Epithelial cell of esophagus (primary cell): ENCODE measurements at regions not wholly inside any gene's neighbourhood (a gene's known extent, or its start where the extent isn't known, plus 50 kb on each side); places are given as distances from the start of the nearest gene placed in this dataset.

Experiments used
- DNase-seq: peaks from one replicate; pipeline ENCODE4 v3.0.0; 2010; ENCODE audit warnings: low read depth
- H3K4me3 ChIP-seq: 2 replicates; pipeline ENCODE4 v1.5.1; 2011; ENCODE audit warnings: mild to moderate bottlenecking, low read length, control low read depth
- TF ChIP-seq, protein P1 (sequence below): IDR thresholded peaks from 2 replicates; pipeline ENCODE4 v1.5.1; 2011; ENCODE audit warnings: low read depth, mild to moderate bottlenecking, low read length, control low read depth, inconsistent platforms; ENCODE audit not compliant: insufficient read depth; ENCODE audit errors: missing control alignments

DNA sequence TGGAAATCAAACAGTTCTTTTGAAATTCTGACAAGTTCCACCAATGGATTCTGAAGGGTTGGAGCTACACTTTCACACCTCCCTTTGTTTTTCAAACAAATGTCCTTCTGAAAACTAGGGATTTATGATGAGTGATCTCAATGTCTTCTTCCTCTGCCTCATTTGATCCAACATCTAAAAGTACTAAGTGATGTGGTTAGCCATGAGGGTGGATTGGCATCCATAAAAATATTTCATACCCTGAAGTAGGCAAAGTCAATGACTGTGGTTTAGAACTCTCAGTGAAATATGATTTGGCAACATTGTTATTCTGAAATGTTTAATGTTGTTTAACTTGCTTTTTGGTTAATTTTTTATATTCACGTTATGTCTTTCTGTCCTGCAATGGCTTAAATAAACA is 136.9 kb downstream of the MBL2 start:
- no peak for DNase-seq
- H3K4me3 ChIP-seq = no peak overlapping the region
- TF ChIP-seq, protein P1, sequence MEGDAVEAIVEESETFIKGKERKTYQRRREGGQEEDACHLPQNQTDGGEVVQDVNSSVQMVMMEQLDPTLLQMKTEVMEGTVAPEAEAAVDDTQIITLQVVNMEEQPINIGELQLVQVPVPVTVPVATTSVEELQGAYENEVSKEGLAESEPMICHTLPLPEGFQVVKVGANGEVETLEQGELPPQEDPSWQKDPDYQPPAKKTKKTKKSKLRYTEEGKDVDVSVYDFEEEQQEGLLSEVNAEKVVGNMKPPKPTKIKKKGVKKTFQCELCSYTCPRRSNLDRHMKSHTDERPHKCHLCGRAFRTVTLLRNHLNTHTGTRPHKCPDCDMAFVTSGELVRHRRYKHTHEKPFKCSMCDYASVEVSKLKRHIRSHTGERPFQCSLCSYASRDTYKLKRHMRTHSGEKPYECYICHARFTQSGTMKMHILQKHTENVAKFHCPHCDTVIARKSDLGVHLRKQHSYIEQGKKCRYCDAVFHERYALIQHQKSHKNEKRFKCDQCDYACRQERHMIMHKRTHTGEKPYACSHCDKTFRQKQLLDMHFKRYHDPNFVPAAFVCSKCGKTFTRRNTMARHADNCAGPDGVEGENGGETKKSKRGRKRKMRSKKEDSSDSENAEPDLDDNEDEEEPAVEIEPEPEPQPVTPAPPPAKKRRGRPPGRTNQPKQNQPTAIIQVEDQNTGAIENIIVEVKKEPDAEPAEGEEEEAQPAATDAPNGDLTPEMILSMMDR = no peak

DNA sequence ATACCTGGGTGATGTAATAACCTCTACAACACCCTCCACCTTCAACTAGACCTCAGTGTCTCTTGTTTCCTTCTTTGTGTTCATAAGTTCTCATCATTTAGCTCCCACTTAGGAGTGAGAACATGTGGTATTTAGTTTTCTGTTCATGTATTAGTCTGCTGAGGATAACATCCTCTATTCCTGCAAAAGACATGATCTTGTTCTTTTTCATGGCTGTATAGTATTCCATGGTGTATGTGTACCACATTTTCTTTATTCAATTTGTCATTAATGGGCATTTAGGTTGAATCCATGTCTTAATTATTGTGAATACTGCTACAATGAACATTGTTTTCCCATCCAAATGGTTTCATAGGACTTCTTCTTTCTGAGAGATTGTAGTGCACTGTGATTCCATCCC is 135.7 kb downstream of the MBL2 start:
- no peak overlapping the region for H3K4me3 ChIP-seq
- DNase-seq = no peak
- TF ChIP-seq, protein P1 = no peak

DNA sequence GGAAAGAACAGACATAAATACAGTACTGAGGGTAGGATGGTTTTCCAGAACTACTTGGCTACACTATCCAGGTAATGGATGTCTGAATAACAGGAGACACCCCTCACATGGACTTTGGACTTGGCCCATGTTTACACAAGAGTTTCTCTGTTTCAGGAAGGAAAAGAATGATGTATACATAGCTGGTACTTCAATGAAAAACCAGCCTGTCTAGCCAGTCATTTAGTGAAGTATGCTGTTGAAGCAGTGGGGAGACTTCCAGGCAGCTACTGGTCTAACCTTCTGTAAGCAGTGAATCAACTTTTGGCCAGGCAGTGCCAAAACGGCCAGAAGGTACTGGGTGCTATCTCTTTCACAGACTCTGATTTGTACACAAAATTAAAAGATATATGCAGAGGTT is 135.0 kb downstream of the MBL2 start:
- no peak overlapping the region for H3K4me3 ChIP-seq
- TF ChIP-seq, protein P1 = no peak

DNA sequence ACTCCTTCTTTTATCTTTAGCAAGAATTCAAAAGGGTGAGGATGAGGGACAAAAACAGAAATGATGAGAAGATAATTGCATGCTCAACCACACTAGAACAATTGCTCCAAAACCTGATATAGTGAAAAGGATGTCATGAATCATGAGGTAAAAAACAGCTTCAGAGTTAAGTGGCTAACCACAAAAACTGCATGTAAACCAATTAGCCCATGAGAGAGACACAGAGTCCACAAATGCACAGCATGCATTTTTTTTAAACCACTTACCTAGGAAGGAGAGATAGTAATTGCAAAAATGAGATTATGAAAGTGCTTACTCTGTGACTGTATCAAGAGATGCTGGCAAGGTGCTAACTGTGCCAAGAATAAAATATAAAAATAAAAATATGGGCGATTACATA is 132.9 kb downstream of the MBL2 start:
- no peak overlapping the region for H3K4me3 ChIP-seq
- TF ChIP-seq, protein P1 = no peak
- no peak for DNase-seq

More for the DNA sequence above, 135.0 kb downstream of the MBL2 start:
- peak; percentile 57 for DNase-seq

DNA sequence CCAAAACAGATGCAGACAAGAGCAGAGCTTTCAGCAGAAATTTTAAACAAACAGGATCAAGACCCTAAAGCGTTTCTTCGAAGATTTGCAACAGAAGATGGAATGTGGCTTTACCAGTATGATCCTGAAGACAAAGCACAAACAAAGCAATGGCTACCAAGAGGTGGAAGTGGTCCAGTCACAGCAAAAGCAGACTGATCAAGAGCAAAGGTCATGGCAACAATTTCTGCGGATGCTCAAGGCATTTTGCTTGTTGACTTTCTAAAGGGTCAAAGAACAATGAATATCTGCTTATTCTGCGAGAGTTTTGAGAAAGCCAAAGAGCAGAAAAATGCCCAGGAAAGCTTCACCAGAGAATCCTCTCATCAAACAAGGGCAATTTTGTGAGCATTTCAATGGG is 130.4 kb downstream of the MBL2 start:
- TF ChIP-seq, protein P1 = no peak
- H3K4me3 ChIP-seq = no peak overlapping the region
- no peak for DNase-seq

DNA sequence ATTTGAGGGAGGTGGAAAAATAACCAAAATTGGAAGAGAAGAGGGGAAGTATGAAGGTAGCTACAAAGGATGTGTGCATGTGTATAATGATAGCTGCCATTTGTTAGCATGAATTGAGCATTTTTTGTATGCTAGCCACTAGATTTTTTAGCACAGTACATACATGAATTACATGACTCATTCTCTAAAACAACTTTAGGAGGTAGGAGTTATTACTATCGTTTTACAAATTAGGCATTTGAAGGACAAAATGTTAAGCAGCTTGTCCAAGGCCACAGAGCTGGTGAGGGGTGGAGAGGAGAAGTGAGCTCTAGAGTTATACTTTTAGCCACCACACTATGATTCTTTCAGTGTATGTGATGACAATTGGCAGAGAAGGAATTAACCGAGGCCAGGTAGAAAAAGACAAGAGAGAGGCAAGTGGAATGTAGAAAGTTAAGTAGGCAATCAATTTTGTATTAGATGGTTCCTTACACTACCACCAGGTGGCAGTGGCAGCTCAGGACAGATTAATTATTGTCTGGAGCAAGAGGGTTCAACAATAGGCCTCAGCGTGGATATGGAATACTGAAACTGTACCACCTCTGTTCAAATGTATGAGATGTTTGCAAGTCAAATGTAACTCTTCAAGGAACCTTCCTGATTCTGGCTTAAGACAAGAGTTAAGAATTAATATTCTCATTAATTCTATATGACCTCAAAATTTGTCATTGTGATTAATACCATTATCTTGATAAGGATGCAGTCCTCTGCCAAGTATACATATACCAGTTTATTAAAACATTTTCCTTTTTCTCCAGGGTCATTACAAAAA is 128.0 kb downstream of the MBL2 start:
- DNase-seq = peak; percentile 63
- TF ChIP-seq, protein P1 = peak; percentile 84
- H3K4me3 ChIP-seq = no peak overlapping the region
